Neural crest cell (in vitro differentiated cells): ENCODE measurements at regions not wholly inside any gene's neighbourhood (a gene's known extent, or its start where the extent isn't known, plus 50 kb on each side); places are given as distances from the start of the nearest gene placed in this dataset.

Source experiments
- DNase-seq: peaks from one replicate; pipeline ENCODE4 v3.0.0; 2021; ENCODE audit warnings: low read depth, mixed read lengths, low spot score
- H3K27ac Mint-ChIP-seq: one replicate; pipeline ENCODE4 v1.8.0; 2021; ENCODE audit warnings: mild to moderate bottlenecking, mixed read lengths; ENCODE audit not compliant: unreplicated experiment
- H3K27me3 Mint-ChIP-seq: 2 replicates; pipeline ENCODE4 v1.8.0; 2021; ENCODE audit warnings: low read depth, mild to moderate bottlenecking, mixed read lengths
- H3K36me3 Mint-ChIP-seq: 2 replicates; pipeline ENCODE4 v1.8.0; 2021; ENCODE audit warnings: low read depth, mild to moderate bottlenecking, mixed read lengths
- H3K4me1 Mint-ChIP-seq: 2 replicates; pipeline ENCODE4 v1.8.0; 2021; ENCODE audit warnings: mixed read lengths
- H3K4me3 Mint-ChIP-seq: one replicate; pipeline ENCODE4 v1.8.0; 2021; ENCODE audit warnings: mild to moderate bottlenecking, mixed read lengths
- H3K9me3 Mint-ChIP-seq: 2 replicates; pipeline ENCODE4 v1.8.0; 2021; ENCODE audit warnings: mixed read lengths
- CTCF ChIP-seq: fragments of 200-600 bp; sonication (generic); conservative IDR thresholded peaks from 2 replicates; pipeline ENCODE4 v1.5.0; 2021; ENCODE audit warnings: antibody characterized with exemption, mild to moderate bottlenecking

DNA sequence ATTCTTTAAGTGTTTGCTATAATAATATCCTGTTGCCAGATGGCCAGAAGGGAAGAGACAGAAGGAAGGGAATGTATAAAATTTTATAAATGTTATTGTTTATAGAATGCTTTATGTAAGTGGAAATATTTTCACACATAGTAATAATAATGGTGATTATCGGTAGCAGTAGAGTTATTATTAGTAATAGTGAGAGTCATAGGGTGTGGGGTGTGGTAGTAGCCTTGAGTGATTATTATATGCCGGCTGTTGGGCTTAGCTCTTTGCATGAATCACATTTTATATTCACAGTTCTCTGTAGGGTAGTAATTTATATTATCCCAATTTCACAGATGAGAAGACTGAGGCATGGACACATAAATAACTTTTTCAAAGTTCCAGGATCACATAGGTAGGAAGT is 391.4 kb downstream of the C12orf75 start:
- H3K27ac Mint-ChIP-seq, result peak overlapping the region; percentile 76
- H3K36me3 Mint-ChIP-seq, result no peaks in the 10 kb centered on the region
- H3K27me3 Mint-ChIP-seq, result no peaks in the 10 kb centered on the region
- no peak for DNase-seq
- peak overlapping the region; percentile 24 for H3K4me3 Mint-ChIP-seq
- peaks cover 65% of the 10 kb centered on the region for H3K4me1 Mint-ChIP-seq
- no peak for TF ChIP-seq CTCF
- no peaks in the 10 kb centered on the region for H3K9me3 Mint-ChIP-seq

DNA sequence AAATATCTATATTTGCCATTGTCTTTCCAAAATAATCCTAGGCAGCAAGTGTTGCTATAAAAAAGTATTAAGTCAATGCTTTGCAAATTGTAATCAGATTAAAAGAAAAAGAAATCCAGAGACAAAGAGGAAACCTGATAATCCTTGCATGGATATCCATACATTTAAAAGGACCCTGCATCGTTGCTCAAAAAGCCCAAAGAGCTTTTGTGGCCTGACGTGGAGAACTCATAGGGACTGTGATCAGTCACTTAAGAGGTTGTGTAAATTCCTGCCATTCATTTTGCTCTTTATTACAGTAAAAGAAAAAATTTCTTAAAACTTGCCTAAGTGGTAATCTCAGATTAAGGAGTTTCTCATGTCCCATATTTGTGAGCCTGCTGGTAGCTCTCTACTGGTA is 392.6 kb downstream of the C12orf75 start:
- peak overlapping the region; percentile 5 for H3K4me3 Mint-ChIP-seq
- H3K27me3 Mint-ChIP-seq, result no peaks in the 10 kb centered on the region
- no peak for TF ChIP-seq CTCF
- no peaks in the 10 kb centered on the region for H3K9me3 Mint-ChIP-seq
- peaks cover 61% of the 10 kb centered on the region for H3K4me1 Mint-ChIP-seq
- H3K36me3 Mint-ChIP-seq, result no peaks in the 10 kb centered on the region
- peak overlapping the region; percentile 76 for H3K27ac Mint-ChIP-seq
- DNase-seq, result no peak

DNA sequence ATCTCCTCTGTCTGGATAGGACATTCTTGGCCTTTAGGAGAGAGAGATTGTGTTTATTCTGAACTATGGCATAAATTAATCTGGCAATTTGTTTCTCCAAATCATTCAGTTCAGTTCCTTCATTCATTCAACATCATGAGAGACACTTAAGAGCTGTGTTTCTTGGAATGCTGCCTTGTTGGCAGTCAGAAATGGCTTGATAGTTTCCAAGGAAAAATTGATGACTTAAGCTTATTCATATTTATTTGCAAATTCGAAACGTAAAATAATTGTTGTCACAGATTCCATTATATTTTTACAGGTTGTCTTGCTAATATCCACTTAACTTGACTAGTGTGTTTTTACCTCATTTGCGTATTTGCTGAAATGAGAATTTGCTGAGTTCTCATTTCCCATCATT is 393.0 kb downstream of the C12orf75 start:
- DNase-seq, result no peak
- Mint-ChIP-seq H3K27me3 (no peaks in the 10 kb centered on the region), H3K4me1 (peaks cover 62% of the 10 kb centered on the region), H3K36me3 (no peaks in the 10 kb centered on the region), H3K9me3 (no peaks in the 10 kb centered on the region), H3K4me3 (no peak overlapping the region), H3K27ac (no peak overlapping the region)
- TF ChIP-seq CTCF, result no peak

- no peak for DNase-seq
- no peaks in the 10 kb centered on the region for H3K27me3 Mint-ChIP-seq
- H3K4me3 Mint-ChIP-seq, result peak overlapping the region; percentile 20
- no peak overlapping the region for H3K27ac Mint-ChIP-seq
- H3K9me3 Mint-ChIP-seq, result no peaks in the 10 kb centered on the region
- H3K4me1 Mint-ChIP-seq, result peaks cover 73% of the 10 kb centered on the region
- H3K36me3 Mint-ChIP-seq, result no peaks in the 10 kb centered on the region
- no peak for TF ChIP-seq CTCF
These were observed 394.1 kb downstream of the C12orf75 start for GRCh38 chr12:105724641-105725040.

DNA sequence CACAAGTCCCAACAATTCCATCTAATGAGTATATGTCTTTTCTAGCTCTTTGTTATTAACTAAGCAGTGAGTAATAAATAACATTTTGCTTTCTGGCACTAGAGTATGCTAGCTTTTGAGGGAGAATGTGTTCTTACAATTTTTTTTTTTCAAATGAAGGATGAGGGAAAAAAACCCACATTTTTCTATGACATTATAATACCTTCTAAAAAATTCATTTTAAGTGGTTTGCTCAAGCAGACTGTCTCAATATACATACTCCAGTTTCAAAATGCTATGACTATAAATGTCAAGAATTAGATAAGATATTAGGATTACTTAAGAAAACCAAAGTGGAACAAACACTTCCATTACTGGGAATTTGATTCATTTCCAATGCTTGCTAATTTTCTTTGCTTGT is 394.6 kb downstream of the C12orf75 start:
- peak overlapping the region; percentile 20 for H3K4me3 Mint-ChIP-seq
- H3K27me3 Mint-ChIP-seq, result no peaks in the 10 kb centered on the region
- H3K4me1 Mint-ChIP-seq, result peaks cover 72% of the 10 kb centered on the region
- no peak for DNase-seq
- H3K36me3 Mint-ChIP-seq, result no peaks in the 10 kb centered on the region
- no peaks in the 10 kb centered on the region for H3K9me3 Mint-ChIP-seq
- no peak overlapping the region for H3K27ac Mint-ChIP-seq
- no peak for TF ChIP-seq CTCF
